ENCODE measurements at regions not wholly inside any gene's neighbourhood (a gene's known extent, or its start where the extent isn't known, plus 50 kb on each side); places are given as distances from the start of the nearest gene placed in this dataset.

DNA sequence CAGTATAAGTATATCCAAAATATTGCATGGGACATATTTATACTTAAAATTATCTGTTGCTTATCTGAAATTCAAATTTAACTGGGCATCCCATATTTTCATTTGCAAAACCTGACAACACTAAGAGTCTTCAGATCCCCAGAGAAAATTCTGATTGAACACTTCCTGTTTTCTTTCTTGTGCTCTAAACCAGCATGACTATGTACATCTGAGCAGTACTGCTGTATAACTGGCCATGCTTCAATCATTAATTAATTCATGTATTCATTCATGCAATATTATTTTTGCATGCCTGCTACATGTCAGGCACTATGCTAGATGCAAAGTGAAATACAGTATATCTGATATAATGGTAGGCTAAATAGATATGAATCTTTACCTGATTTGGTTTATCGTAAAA lies 461.2 kb downstream of the TLR4 start:
- Histone ChIP-seq H3K9me3 (ENCODE audit: control insufficient read depth in 2 of 2, low read length in 2 of 2) (no peaks in the 10 kb centered on the region), H3K4me1 (ENCODE audit: control insufficient read depth, insufficient read depth, low read length) (no peaks in the 10 kb centered on the region), H3K36me3 (ENCODE audit: control insufficient read depth in 2 of 2, insufficient read depth in 2 of 2, low read length in 2 of 2) (no peaks in the 10 kb centered on the region), H3K4me3 (ENCODE audit: low read length in 2 of 2) (no peak overlapping the region), H3K9ac (ENCODE audit: low read length in 2 of 2) (no peak overlapping the region), H3K27me3 (ENCODE audit: control insufficient read depth in 1 of 2, insufficient read depth in 2 of 2, low read length in 2 of 2) (no peaks in the 10 kb centered on the region), H3K27ac (ENCODE audit: low read length) (no peak overlapping the region)

DNA sequence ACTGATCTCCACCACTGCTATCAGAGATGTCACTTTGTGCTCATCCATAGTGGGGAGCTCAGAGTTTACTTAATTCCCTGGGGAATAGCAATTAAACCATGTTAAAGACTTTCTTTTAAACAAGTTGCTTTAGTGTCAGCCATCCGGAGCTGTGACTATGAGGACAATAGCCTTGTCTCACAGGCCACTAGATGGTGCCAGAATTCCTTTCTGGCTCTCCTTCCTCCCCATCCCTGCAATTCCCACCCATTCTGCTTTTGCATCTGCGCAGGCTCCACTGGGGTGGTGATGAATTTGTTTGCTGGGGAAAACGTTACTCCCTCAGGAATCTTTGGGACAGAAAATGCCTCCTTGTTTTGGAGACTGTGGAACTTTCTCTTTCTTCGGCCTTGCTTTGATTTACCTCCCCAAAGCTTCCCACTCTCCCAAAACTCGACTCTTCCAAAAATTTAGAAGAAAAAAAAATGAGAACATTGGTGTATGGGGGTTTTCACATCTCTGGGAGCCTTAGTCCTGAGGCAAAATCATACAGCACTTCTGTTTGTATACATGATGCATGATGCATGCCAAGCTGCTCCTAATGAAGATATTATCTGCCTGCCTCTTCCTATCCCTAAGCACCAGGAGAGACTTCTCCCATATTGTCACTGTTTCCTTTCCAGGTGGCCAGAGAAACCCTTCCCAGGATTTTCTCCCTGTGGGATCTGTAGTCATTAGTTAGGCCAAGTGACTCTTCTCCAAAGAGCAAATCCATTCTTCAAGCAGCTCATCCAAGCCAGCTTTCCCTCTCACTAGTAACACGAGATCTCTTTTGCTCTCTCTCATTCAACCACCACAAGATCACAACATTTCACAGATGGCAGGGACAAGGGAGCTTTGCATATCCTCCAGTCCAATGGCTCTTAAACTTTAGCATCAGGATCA lies 466.1 kb downstream of the TLR4 start:
- Histone ChIP-seq H3K9ac (ENCODE audit: low read length in 2 of 2) (no peak overlapping the region), H3K4me1 (ENCODE audit: control insufficient read depth, insufficient read depth, low read length) (no peaks in the 10 kb centered on the region), H3K27me3 (ENCODE audit: control insufficient read depth in 1 of 2, insufficient read depth in 2 of 2, low read length in 2 of 2) (no peaks in the 10 kb centered on the region), H3K4me3 (ENCODE audit: low read length in 2 of 2) (no peak overlapping the region), H3K9me3 (ENCODE audit: control insufficient read depth in 2 of 2, low read length in 2 of 2) (no peaks in the 10 kb centered on the region), H3K27ac (ENCODE audit: low read length) (no peak overlapping the region), H3K36me3 (ENCODE audit: control insufficient read depth in 2 of 2, insufficient read depth in 2 of 2, low read length in 2 of 2) (no peaks in the 10 kb centered on the region)

DNA sequence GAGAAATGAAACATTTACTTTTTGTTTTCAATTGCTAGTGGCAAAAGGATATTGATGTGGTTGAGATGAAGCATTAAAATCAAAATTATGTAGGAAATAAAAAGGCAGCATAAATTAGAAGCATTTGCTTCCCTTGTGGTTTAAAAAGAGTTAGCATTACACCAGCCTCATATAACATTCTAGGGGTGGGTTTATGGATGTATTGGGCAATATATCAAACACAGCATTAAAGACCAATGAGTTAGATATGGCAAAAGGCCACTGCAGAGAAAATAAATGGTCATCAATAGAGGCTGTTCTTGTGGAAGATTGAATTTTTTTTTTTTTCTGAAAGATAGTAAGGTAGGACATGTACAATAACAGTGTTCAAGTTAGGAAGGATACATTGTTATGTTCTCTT lies 473.0 kb downstream of the TLR4 start:
- Histone ChIP-seq H3K9me3 (ENCODE audit: control insufficient read depth in 2 of 2, low read length in 2 of 2) (no peaks in the 10 kb centered on the region), H3K27me3 (ENCODE audit: control insufficient read depth in 1 of 2, insufficient read depth in 2 of 2, low read length in 2 of 2) (no peaks in the 10 kb centered on the region), H3K9ac (ENCODE audit: low read length in 2 of 2) (no peak overlapping the region), H3K27ac (ENCODE audit: low read length) (no peak overlapping the region), H3K4me3 (ENCODE audit: low read length in 2 of 2) (no peak overlapping the region), H3K36me3 (ENCODE audit: control insufficient read depth in 2 of 2, insufficient read depth in 2 of 2, low read length in 2 of 2) (no peaks in the 10 kb centered on the region), H3K4me1 (ENCODE audit: control insufficient read depth, insufficient read depth, low read length) (no peaks in the 10 kb centered on the region)

DNA sequence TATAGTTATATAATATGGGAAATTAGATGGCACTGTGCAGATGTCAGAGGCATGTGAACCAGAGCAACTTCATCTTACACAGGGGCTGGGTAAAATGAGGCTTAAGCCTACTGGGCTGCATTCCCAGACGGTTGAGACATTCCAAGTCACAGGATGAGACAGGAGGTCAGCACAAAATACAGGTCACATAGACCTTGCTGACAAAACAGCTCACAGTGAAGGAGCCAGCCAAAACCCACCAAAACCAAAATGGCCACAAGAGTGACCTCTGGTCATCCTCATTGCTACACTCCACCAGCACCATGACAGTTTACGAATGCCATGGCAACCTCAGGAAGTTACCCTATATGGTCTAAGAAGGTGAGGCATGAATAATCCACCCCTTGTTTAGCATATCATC lies 479.4 kb downstream of the TLR4 start:
- no peaks in the 10 kb centered on the region for H3K9me3 ChIP-seq (ENCODE audit: control insufficient read depth in 2 of 2, low read length in 2 of 2)
- no peak overlapping the region for H3K4me3 ChIP-seq (ENCODE audit: low read length in 2 of 2)
- no peaks in the 10 kb centered on the region for H3K4me1 ChIP-seq (ENCODE audit: control insufficient read depth, insufficient read depth, low read length)
- no peak overlapping the region for H3K27ac ChIP-seq (ENCODE audit: low read length)
- no peaks in the 10 kb centered on the region for H3K36me3 ChIP-seq (ENCODE audit: control insufficient read depth in 2 of 2, insufficient read depth in 2 of 2, low read length in 2 of 2)
- no peak overlapping the region for H3K9ac ChIP-seq (ENCODE audit: low read length in 2 of 2)
- no peaks in the 10 kb centered on the region for H3K27me3 ChIP-seq (ENCODE audit: control insufficient read depth in 1 of 2, insufficient read depth in 2 of 2, low read length in 2 of 2)

DNA sequence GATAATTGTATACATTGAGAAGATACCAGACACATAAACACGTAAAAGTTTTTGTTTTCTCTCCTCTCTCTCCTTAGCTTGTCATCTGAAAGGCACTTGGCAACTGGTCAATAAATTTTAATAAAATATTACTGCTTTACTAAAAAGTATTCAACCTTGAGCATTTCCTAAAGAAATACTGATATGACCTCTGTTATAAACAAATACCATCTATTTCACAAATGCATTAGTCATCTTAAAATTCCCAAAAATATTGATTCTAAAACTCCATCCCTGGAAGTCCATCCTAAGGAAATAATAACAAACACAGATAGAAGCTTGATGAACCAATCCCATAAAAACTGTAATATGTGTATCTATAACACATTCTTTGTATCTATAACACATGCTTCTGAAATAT lies 483.2 kb downstream of the TLR4 start:
- Histone ChIP-seq H3K9me3 (ENCODE audit: control insufficient read depth in 2 of 2, low read length in 2 of 2) (peaks cover 0 to 3% of the 10 kb centered on the region in 2 donors), H3K9ac (ENCODE audit: low read length in 2 of 2) (no peak overlapping the region), H3K36me3 (ENCODE audit: control insufficient read depth in 2 of 2, insufficient read depth in 2 of 2, low read length in 2 of 2) (no peaks in the 10 kb centered on the region)

DNA sequence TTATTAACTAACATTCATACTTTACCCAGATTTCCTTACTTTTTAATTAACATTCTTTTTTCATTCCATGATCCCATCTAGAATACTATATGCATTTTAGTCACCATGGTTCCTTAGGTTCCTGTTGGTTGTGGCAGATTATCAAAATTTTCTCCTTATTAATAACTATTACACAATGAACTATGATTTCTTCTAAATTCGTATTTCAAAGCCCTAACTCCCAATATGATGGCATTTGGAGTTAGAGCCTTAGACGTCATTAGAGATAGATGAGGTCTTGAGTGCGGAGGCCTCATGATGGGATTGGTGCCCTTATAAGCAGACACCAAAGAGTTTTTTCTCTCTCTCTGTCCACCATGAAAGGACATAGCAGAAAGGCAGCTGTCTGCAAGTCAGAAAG lies 485.4 kb downstream of the TLR4 start:
- no peaks in the 10 kb centered on the region for H3K4me1 ChIP-seq (ENCODE audit: control insufficient read depth, insufficient read depth, low read length)
- no peak overlapping the region for H3K4me3 ChIP-seq (ENCODE audit: low read length in 2 of 2)
- no peaks in the 10 kb centered on the region for H3K27me3 ChIP-seq (ENCODE audit: control insufficient read depth in 1 of 2, insufficient read depth in 2 of 2, low read length in 2 of 2)
- no peaks in the 10 kb centered on the region for H3K36me3 ChIP-seq (ENCODE audit: control insufficient read depth in 2 of 2, insufficient read depth in 2 of 2, low read length in 2 of 2)
- H3K9me3 ChIP-seq (ENCODE audit: control insufficient read depth in 2 of 2, low read length in 2 of 2) = peaks cover 0 to 3% of the 10 kb centered on the region in 2 donors
- no peak overlapping the region for H3K27ac ChIP-seq (ENCODE audit: low read length)
- H3K9ac ChIP-seq (ENCODE audit: low read length in 2 of 2) = no peak overlapping the region

More for the DNA sequence above, 483.2 kb downstream of the TLR4 start:
- no peak overlapping the region for H3K27ac ChIP-seq (ENCODE audit: low read length)
- H3K4me3 ChIP-seq (ENCODE audit: low read length in 2 of 2) = no peak overlapping the region
- H3K27me3 ChIP-seq (ENCODE audit: control insufficient read depth in 1 of 2, insufficient read depth in 2 of 2, low read length in 2 of 2) = no peaks in the 10 kb centered on the region
- H3K4me1 ChIP-seq (ENCODE audit: control insufficient read depth, insufficient read depth, low read length) = no peaks in the 10 kb centered on the region

DNA sequence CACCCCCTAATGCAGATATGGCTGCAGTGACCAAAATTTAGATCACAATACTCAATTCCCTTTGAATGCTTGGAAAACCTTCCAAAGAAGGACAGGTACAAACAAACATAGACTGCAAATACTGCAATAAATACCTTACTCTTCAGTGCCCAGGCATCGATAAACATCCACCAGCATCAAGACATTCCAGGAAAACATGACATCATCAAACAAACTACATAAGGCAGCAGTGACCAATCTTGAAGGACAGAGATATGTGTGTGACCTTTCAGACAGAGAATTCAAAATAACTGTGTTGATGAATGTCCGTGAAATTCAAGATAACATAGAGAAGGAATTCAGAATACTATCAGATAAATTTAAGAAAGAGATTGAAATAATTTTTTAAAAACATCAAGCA lies 488.6 kb downstream of the TLR4 start:
- Histone ChIP-seq H3K9ac (ENCODE audit: low read length in 2 of 2) (no peak overlapping the region), H3K27ac (ENCODE audit: low read length) (no peak overlapping the region), H3K9me3 (ENCODE audit: control insufficient read depth in 2 of 2, low read length in 2 of 2) (peaks cover 0 to 3% of the 10 kb centered on the region in 2 donors), H3K36me3 (ENCODE audit: control insufficient read depth in 2 of 2, insufficient read depth in 2 of 2, low read length in 2 of 2) (no peaks in the 10 kb centered on the region), H3K27me3 (ENCODE audit: control insufficient read depth in 1 of 2, insufficient read depth in 2 of 2, low read length in 2 of 2) (no peaks in the 10 kb centered on the region), H3K4me3 (ENCODE audit: low read length in 2 of 2) (no peak overlapping the region), H3K4me1 (ENCODE audit: control insufficient read depth, insufficient read depth, low read length) (no peaks in the 10 kb centered on the region)

DNA sequence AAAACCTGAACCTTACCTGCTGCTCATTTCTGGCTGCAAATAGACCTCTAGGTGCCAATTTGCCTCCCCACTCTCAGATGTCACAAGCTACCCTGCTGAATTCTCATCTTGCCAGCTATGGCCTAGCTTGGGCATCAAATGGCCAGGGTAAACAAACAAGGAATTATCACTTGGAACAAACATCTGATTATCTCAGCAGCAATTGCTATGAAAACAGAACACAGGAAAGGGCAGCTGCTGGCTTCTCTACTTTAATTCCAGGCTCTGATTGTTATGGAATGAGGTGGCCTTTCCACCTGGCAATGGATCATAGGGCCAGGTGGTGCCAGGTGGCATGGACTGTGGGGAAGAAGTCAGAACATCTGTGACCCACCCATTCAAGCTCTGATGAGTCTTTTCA lies 505.1 kb downstream of the TLR4 start:
- no peaks in the 10 kb centered on the region for H3K4me1 ChIP-seq (ENCODE audit: control insufficient read depth, insufficient read depth, low read length)
- no peak overlapping the region for H3K9ac ChIP-seq (ENCODE audit: low read length in 2 of 2)
- no peaks in the 10 kb centered on the region for H3K27me3 ChIP-seq (ENCODE audit: control insufficient read depth in 1 of 2, insufficient read depth in 2 of 2, low read length in 2 of 2)
- H3K9me3 ChIP-seq (ENCODE audit: control insufficient read depth in 2 of 2, low read length in 2 of 2) = no peaks in the 10 kb centered on the region
- no peak overlapping the region for H3K4me3 ChIP-seq (ENCODE audit: low read length in 2 of 2)
- no peaks in the 10 kb centered on the region for H3K36me3 ChIP-seq (ENCODE audit: control insufficient read depth in 2 of 2, insufficient read depth in 2 of 2, low read length in 2 of 2)
- H3K27ac ChIP-seq (ENCODE audit: low read length) = no peak overlapping the region

DNA sequence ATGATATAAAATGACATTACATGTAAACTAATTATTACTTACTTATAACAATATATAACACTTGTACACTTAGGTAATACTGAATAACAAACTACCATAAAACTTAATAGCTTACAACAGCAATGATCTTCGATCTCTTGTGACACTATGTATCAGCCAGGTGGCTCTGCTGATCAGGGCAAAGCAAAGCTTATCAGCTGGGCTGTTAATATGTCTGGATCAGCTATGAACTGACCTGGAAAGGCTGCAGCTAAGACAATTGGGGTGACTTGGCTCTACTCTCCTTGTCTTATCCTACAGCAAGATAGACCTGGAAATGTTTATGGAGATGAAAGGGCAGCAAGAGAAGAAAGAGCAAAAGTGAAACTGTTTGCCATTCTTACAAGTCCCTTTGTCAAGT lies 511.3 kb downstream of the TLR4 start:
- H3K9ac ChIP-seq (ENCODE audit: low read length in 2 of 2) = no peak overlapping the region
- H3K27ac ChIP-seq (ENCODE audit: low read length) = no peak overlapping the region
- no peaks in the 10 kb centered on the region for H3K36me3 ChIP-seq (ENCODE audit: control insufficient read depth in 2 of 2, insufficient read depth in 2 of 2, low read length in 2 of 2)
- no peaks in the 10 kb centered on the region for H3K27me3 ChIP-seq (ENCODE audit: control insufficient read depth in 1 of 2, insufficient read depth in 2 of 2, low read length in 2 of 2)
- no peaks in the 10 kb centered on the region for H3K4me1 ChIP-seq (ENCODE audit: control insufficient read depth, insufficient read depth, low read length)
- H3K4me3 ChIP-seq (ENCODE audit: low read length in 2 of 2) = no peak overlapping the region
- no peaks in the 10 kb centered on the region for H3K9me3 ChIP-seq (ENCODE audit: control insufficient read depth in 2 of 2, low read length in 2 of 2)

DNA sequence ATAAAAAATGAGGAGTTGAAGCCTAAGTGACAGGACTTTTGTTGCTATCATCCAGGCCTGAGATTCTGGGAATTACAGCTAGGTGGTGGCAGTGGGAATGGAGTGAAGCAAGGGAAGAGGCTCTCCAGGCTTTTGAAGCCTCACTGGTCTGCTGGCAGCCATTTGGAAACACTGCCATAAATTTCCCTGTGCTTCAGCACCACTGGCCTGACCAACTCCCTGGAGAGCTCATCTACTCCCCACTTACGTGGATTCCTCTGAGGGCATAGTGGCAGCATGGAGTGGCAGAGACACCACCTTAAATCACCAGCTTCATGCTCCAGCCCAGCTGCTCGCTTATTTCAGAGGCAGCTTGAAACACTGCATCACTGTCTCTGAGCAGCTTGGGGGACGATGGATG lies 518.2 kb downstream of the TLR4 start:
- Histone ChIP-seq H3K27me3 (ENCODE audit: control insufficient read depth in 1 of 2, insufficient read depth in 2 of 2, low read length in 2 of 2) (no peaks in the 10 kb centered on the region), H3K27ac (ENCODE audit: low read length) (no peak overlapping the region), H3K9ac (ENCODE audit: low read length in 2 of 2) (no peak overlapping the region), H3K4me3 (ENCODE audit: low read length in 2 of 2) (no peak overlapping the region), H3K4me1 (ENCODE audit: control insufficient read depth, insufficient read depth, low read length) (no peaks in the 10 kb centered on the region), H3K9me3 (ENCODE audit: control insufficient read depth in 2 of 2, low read length in 2 of 2) (no peaks in the 10 kb centered on the region), H3K36me3 (ENCODE audit: control insufficient read depth in 2 of 2, insufficient read depth in 2 of 2, low read length in 2 of 2) (no peaks in the 10 kb centered on the region)

DNA sequence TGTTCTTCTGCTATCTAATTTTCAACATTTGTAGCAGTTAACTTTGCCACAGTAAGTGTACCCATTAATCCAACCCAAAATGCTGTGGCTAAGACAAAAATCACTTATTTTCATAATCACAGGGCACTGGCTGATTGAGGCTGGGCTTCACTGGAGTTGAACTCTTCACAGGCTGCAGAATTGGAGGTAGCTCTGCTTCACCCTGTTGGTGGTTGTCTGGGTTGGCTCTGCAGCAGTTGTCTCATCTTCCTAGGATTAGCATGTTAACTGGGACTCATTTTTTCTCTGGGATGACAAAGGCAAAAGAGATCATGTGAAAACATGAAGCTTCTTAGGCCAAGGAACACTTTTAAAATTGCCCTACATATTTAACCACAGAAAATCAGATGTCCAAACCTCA lies 518.9 kb downstream of the TLR4 start:
- Histone ChIP-seq H3K9ac (ENCODE audit: low read length in 2 of 2) (no peak overlapping the region), H3K9me3 (ENCODE audit: control insufficient read depth in 2 of 2, low read length in 2 of 2) (no peaks in the 10 kb centered on the region), H3K27me3 (ENCODE audit: control insufficient read depth in 1 of 2, insufficient read depth in 2 of 2, low read length in 2 of 2) (no peaks in the 10 kb centered on the region), H3K4me1 (ENCODE audit: control insufficient read depth, insufficient read depth, low read length) (no peaks in the 10 kb centered on the region), H3K27ac (ENCODE audit: low read length) (no peak overlapping the region), H3K4me3 (ENCODE audit: low read length in 2 of 2) (no peak overlapping the region), H3K36me3 (ENCODE audit: control insufficient read depth in 2 of 2, insufficient read depth in 2 of 2, low read length in 2 of 2) (no peaks in the 10 kb centered on the region)

All from stomach smooth muscle (tissue), 2 donors.